GM12892 (cell line): ENCODE measurements at regions not wholly inside any gene's neighbourhood (a gene's known extent, or its start where the extent isn't known, plus 50 kb on each side); places are given as distances from the start of the nearest gene placed in this dataset.

ENCODE experiments used
- POLR2A ChIP-seq: IDR thresholded peaks from 2 replicates; pipeline ENCODE4 v1.6.1; 2011; ENCODE audit warnings: low read depth, low read length, control low read depth
- TAF1 ChIP-seq: IDR thresholded peaks from 2 replicates; pipeline ENCODE4 v1.6.1; 2011; ENCODE audit warnings: low read depth, mild to moderate bottlenecking, control low read depth, low read length, borderline replicate concordance

GRCh38 chr2:118442996-118443553, 354.8 kb downstream of the INSIG2 start:
- TF ChIP-seq POLR2A, result no peak
- no peak for TF ChIP-seq TAF1
